GM21390 (cell line): ENCODE measurements at regions not wholly inside any gene's neighbourhood (a gene's known extent, or its start where the extent isn't known, plus 50 kb on each side); places are given as distances from the start of the nearest gene placed in this dataset.

Source experiments
- ATAC-seq: cut with Tn5 transposase; IDR thresholded peaks from one replicate; pipeline ENCODE4 v1.9.1; 2021; ENCODE audit not compliant: unreplicated experiment

DNA sequence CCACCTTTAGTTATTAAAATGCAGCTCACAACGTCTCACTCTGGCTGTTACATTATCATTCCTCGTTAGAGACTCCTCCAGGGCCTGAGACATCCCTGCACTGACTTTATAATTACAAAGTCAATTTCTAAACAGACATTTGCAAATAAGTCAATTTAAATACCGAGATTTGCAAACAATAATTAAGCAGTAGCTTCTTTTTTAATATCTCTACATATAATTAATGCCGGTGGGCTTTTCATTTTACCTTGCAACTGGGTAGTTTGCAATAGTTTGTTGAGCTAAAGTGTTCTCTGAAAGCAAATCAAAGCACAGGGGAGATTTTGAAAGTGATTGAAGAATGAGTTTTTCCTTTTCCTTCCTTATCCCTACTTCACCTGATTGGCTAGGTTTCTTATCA lies 154.4 kb downstream of the TLR4 start:
- no peak for ATAC-seq

DNA sequence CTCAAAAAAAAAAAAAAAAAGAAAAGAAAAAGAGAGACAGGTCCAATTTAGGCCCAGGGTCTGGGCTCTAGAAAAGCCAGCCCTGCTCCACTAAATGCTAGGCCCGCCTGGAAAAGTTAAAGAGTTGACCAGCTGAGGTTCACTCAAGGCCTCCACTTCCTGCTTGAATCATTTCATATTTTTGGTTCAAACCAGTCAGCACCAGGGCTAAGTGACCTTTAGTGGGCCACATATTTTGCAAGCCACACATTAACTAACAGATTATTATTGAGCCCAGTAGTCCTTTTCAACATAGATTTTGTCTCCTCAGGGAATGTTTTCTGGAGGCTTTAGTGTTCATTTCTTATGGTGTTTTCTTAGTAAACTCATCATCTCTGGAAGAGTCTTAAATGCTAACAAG lies 156.6 kb downstream of the TLR4 start:
- no peak for ATAC-seq

DNA sequence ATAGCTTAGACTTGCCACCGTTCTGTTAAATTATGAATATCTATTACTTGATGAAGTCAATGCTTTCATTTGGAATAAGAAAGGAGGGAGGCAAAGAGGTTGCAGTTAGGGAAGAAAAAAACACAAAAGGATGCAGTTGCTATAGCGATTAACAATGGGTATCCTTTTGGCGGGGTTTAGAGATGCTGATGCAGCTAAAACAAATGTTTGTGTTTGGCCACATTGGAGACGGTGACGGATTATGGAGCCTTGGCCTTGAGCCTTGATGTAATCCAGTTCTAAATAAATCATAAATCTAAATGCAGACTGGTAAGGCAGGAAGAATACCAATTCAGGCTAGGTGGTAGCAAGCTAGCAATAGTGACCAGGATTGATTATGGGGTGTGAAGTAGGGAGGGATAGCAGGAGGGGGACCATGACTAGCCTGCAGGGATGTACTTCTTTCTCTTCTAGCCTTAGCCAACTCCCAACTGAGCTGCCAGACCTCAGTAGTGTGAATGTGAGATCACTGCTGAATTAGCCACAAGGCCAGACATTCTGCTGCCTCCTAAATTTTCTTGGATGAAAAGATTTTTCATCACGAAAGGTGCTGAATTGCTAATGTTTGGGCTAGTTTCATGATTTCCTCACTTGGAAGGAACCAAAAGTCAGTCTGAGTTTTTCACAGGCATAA lies 160.3 kb downstream of the TLR4 start:
- ATAC-seq = no peak

DNA sequence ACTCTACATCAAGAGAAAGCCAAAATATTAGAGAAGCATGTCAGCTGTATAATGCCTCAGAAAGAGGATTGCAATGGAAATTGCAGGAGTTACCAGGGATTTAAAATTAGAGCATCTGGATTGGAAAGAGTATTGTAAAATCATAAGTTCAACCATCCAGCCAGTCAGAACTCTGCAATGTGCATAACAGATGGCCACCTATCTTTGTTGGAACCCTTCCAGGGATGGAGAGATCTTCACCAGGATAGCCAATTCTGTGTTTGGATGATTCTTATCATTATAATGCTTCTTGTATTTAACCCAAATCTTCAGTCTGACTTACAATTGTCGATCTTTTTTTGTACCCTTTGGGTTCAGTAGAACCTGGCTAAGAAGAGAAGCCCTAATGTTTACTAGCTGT lies 164.4 kb downstream of the TLR4 start:
- ATAC-seq = no peak

DNA sequence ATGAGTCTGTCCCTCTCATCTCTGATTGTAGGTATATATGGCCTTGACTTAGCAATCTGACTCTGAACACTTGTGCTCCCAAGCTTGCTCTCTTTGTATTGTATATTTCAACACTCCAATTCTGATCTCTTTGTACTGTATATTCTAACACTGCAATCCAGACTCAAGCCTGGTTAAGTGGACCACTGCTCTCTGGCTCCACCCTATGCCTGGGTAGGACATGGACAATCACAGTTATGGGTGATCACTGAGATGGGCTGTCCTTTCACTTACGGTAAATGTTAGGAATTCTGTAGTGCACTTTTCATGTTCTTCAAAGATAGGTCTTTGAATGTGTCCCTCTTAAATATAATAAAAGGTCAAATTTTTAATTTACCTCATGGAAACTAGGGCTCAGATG lies 165.1 kb downstream of the TLR4 start:
- no peak for ATAC-seq

DNA sequence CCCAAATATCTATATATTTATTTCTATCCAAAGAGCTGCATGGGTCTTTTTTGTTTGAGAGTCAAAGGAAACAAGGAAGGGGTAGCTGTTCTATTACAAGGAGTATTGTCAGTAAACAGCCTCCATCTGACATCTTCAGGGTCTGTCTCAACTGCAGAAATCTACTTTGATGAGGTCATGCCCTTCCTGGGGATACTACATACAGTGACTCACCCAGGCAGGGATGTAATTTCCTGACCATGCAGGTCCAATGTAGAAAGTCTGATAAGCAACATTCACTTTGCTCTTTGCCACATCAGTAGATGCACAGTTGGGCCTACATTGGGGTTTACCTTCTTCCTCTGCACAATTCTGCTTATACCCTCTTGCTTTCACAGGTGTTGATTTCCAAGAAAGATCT lies 165.5 kb downstream of the TLR4 start:
- no peak for ATAC-seq

DNA sequence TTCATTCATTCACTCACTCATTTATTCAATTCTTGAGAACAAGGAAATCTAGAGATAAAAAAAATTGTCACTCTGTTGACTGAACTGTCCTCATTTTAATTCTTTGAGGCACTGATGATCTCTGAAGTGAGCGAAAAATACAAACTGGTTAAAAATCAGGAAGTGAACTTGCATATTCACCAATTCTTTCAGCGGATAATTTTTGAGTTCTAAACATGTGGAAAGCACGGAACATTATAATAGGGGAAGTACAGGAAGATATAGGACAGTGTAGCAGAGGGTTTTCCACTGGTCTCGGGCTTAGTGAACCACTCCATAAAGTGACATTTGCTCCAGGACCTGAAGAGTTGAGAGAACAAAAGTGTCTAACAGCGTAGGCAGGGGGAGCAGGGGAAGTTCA lies 169.5 kb downstream of the TLR4 start:
- no peak for ATAC-seq

DNA sequence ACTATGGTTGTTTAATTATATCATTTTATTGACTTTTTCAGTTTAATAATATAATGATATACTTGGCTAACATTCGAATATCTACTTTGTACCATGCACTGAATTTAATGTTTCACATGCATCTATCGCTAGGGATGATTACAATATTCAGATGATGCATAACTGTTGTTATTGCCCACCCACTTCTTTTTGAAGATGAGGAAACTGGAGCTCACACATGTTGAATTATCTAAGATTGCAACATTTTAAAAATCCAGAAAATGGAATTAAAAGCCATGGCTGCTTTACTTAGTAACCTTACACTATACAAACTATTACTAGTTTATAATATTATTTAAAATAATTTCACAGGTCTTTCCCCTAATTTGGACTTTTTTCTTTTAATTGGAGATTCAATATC lies 171.7 kb downstream of the TLR4 start:
- no peak for ATAC-seq

DNA sequence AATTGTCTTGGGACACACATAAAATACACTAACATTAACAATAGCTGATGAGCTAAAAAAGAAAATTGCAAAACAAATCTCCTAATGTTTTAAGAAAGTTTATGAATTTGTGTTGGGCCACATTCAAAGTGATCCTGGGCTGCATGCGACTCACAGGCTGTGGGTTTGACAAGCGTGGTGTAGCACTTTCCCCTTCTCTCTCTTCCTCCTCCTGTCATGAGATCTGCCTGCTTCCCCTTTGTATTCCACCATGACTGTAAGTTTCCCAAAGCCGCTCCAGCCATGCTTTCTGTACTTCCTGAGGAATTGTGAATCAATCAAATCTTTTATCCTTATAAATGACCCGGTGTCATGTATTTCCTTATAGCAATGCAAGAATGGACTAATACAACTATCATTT lies 178.0 kb downstream of the TLR4 start:
- ATAC-seq = no peak

DNA sequence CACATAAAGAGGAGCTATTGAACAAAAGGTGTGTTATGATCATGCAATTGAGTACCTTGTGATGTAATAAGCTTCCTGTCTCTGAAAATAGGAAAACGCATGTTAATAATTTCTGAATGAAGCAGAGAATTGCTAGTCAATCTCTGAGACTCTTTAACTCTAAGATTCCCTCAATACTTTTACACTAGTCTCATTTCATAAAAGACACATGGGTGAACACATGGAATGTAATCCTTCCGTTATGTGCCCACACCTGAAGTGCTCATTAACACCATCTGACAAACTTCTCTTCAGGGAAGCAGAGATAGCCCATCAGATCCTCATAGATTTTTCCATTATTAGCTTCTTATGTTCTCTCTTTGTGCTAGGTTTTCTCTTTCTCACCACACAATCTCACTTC lies 182.4 kb downstream of the TLR4 start:
- no peak for ATAC-seq

DNA sequence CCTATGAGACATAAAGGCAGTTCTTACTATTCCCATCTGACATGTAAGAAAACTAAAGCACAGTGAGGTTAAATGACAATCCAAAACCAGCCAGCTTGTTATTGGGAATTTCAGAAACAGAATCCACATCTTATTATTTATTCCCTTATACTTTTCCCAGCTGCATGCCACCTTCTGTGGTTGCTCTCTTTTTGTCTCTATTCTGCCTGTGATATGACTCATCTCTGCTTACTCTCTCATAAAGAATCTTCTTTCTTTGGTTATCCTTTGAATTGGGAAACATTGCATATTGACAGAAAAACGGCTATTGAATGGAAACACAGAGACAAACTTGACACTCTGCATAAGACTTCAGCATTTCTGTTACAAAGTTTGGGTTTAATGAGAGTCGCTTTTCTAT lies 183.2 kb downstream of the TLR4 start:
- no peak for ATAC-seq

DNA sequence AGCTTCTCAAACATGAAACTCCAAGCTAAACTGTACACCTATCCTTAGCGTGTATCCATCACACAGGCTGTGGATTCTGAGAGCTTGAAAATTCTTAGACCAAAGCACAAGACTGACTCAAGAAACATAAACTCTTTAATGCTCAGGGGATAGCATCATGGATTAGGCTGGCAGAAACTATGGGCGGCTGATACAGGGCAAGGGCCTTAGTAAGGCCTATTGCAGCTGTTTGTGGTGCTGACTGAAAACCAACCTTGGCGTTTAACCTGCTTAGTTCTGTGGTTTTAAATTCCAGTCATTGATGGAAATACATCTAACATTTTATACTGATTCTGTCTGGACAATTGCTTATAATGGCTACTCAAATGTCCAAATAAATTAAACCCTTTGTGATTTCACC lies 183.7 kb downstream of the TLR4 start:
- ATAC-seq = no peak

DNA sequence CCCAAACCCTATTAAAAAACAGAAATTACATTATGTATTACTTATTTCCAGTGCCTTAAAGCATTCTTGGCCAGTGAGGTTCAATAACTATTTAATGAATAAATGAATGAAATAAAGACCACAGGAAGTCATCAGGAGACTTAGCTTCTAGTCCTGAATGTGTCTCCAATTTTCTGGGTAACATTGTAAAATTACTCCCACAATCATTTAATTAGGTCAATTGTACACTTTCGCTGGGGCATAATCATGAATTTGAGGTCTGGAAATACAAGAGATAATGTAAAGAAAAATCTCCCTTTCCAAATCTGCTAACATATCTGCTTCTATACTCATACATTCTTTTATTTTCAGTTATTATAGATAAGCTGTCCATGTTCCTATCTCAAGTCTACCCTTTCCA lies 199.2 kb downstream of the TLR4 start:
- no peak for ATAC-seq

DNA sequence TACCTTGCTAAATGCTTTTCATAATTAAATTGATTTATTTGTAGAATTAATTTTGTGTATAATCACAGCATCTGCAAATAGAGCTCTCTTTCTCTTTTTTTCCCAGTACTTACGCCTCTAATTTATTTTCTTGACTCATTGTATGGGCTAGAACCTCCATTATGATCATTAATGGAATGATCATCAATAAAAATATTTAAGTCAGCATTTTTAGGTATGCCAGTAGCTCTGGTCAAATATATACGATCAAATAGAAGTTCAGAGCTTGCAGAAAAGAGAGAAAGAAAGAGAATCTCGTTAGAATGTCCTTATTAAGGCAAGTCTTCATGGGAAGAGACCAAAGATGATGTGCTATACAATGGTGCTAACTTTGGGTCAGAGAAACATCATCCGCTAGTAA lies 202.6 kb downstream of the TLR4 start:
- ATAC-seq = no peak

DNA sequence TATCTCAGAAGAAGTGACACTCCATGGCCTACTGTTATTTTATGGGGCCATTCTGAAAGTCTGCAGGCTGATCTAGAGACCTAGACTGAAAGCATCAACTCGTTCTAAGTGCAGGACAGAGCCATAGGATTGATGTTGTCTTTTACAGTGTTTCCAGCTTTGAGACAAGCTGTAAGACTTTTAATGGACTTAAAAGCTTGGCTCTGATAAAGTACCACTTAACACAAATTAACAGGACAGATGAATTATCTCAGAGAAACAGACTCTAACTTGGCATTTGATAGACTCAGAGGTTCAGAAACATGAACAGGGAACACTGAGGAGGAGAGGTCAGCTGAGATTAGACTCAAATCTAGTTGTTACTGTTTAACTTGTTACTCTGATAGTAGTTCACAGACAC lies 203.2 kb downstream of the TLR4 start:
- no peak for ATAC-seq

DNA sequence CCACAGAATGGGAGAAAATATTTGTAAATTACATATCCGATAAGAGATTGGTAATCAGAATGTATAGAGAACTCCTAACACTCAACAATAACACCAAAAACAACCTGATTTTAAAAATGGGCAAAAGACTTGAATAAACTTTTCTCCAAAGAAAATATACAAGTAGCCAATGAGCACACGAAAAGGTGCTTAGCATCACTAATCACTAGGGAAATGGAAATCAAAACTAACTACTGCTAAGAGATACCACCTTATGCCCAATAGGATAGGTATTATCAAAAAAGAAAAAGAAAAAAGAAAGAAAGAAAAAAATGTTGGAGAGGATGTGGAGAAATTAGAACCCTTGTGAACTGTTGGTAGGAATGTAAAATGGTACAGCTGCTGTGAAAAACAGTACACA lies 212.1 kb downstream of the TLR4 start:
- no peak for ATAC-seq

DNA sequence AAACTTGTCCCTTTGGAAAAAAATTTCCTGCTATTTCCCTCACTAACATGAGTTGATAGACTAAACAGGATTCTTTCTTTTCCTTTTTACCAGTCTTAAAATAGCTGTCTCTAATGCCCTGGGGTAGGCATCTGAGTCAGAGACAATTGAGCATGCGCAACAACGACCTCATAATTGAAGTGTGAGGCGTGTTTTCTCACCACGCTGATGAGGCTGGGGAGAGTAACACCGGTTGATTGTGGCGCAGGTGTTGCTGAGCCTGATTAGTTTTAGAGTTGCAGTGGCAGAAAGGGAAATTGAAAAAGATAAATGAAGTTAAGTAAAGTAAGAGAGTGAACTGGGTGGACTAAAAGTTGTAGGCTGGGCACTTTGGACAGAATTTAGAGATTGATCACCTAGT lies 213.7 kb downstream of the TLR4 start:
- ATAC-seq = no peak

DNA sequence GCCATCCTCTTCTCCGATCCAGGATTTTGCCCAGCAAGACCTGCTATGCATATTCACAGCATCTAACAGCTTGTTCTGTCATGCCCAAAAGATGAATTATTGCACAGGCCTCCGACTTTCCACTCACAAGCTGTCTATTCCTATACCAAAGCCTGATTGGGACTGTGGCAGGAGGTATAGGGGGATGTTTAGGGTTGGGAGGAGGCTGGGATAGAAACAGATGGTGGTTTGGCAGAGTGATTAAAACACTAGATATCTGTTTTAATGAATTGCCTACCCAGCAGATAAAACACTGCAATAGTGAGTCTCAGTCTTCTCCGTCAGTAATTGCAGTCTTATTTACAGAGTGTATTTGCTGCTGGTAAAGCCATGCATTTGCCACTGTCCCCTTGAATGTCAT lies 215.3 kb downstream of the TLR4 start:
- no peak for ATAC-seq

DNA sequence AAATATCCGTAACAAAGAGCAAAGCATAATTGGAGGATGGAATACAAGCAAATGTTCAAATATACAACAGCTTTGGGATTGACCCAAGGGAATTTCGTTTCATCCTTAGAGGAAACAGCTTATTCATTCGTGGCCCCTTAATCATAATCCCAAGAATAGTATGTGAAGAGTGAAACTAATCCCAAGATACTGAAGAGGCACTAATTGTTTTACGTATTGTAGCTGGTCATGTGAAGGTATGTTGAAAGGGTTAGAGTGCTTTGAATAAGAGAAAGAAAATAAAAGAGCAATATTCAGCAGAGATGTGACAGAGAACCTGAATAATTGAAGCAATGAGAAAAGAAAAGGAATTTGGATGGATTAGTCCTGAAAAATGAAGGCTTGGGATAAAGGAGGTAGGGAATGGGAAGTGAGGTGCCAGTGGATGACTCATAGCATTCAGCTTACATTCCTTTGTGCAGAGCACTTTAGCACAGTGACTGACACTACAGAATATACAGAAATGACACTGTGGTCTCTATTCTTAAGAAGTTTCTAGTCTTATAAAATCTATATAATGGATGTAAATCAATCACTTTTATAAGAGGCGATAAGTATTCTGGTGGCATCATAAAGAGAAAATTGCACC lies 221.9 kb downstream of the TLR4 start:
- ATAC-seq = no peak

DNA sequence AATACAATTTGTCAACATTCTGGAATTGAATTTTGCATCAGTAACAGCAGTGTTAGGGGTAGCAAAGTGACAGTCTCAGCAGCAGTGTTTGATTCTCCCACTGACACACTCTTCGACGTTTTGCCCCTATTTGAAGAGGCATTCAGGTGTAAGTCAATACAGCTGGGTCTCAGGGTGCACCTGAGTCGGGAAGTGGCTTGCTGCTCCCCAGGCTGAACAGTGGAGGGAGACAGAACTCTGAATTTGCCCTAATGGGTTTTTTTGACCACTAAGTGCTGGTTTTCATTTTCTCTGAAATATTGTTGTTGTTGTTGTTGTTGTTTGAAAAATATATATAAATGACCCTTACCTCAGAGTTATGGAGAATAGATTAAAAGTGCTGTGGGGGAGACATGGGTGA lies 223.2 kb downstream of the TLR4 start:
- ATAC-seq = no peak

DNA sequence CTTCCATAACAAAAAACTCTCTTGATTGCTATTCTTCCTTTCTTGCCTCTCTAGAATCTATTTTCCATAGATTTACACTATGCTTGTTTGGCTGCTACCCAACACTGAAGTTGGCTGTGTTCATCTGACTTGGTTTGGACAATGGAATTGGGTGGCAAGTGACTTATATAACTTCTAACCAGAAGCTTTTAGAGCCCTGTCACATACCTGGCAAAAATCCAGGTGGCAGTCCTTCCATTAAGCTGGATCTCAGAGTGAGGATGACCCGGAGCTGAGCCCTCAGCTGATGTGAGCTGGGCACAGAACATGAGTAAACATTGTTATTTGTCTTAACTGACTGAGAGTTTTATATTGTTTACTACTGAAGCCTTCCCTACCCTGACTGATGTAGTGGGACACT lies 225.7 kb downstream of the TLR4 start:
- ATAC-seq = no peak

DNA sequence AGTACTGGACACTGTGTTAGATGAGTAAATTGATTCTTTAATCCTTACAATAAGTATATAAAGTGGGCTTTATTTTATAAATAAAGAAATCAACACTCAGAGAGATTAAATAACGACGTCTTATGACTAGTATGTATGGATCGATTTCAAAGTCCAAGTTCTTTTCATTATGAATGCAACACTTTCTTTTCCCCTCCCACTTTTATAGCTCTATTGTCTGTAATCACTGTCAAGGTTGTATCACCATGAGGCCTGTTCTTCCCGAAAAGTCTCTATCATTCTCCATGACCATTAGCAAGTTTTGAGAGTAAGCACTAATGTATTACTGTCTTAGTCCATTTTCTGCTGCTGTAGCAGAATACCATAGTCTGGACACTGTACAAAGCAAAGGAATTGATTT lies 228.4 kb downstream of the TLR4 start:
- no peak for ATAC-seq
